HG03432 (cell line): ENCODE measurements at regions not wholly inside any gene's neighbourhood (a gene's known extent, or its start where the extent isn't known, plus 50 kb on each side); places are given as distances from the start of the nearest gene placed in this dataset.

ENCODE experiments used
- ATAC-seq: cut with Tn5 transposase; IDR thresholded peaks from one replicate; pipeline ENCODE4 v1.9.1; 2021; ENCODE audit warnings: mild to moderate bottlenecking, moderate library complexity; ENCODE audit not compliant: unreplicated experiment

- no peak for ATAC-seq
These were observed 157.9 kb upstream of the ZMIZ1 start for GRCh38 chr10:78910886-78911285.

GRCh38 chr10:78911533-78912340 lies 157.0 kb upstream of the ZMIZ1 start:
- ATAC-seq: no peak

- no peak for ATAC-seq
These were observed 156.2 kb upstream of the ZMIZ1 start for GRCh38 chr10:78912361-78913218.

- ATAC-seq: no peak
These were observed 155.3 kb upstream of the ZMIZ1 start for GRCh38 chr10:78913219-78914059.

- no peak for ATAC-seq
These were observed 154.7 kb upstream of the ZMIZ1 start for GRCh38 chr10:78914060-78914378.

- no peak for ATAC-seq
These were observed 154.1 kb upstream of the ZMIZ1 start for GRCh38 chr10:78914502-78915189.

- ATAC-seq: no peak
These were observed 153.6 kb upstream of the ZMIZ1 start for GRCh38 chr10:78915190-78915518.

GRCh38 chr10:78916227-78916626 lies 152.5 kb upstream of the ZMIZ1 start:
- no peak for ATAC-seq

GRCh38 chr10:78919181-78919966 lies 149.4 kb upstream of the ZMIZ1 start:
- ATAC-seq: no peak

- ATAC-seq: no peak
These were observed 148.8 kb upstream of the ZMIZ1 start for GRCh38 chr10:78920011-78920410.

GRCh38 chr10:78921895-78922294 lies 146.9 kb upstream of the ZMIZ1 start:
- ATAC-seq: no peak

- no peak for ATAC-seq
These were observed 145.0 kb upstream of the ZMIZ1 start for GRCh38 chr10:78923647-78924318.

- no peak for ATAC-seq
These were observed 144.3 kb upstream of the ZMIZ1 start for GRCh38 chr10:78924319-78925003.

GRCh38 chr10:78925275-78925674 lies 143.5 kb upstream of the ZMIZ1 start:
- ATAC-seq: no peak

GRCh38 chr10:78925800-78926319 lies 142.9 kb upstream of the ZMIZ1 start:
- ATAC-seq: no peak

- no peak for ATAC-seq
These were observed 141.3 kb upstream of the ZMIZ1 start for GRCh38 chr10:78927257-78927995.

GRCh38 chr10:78928330-78928729 lies 140.4 kb upstream of the ZMIZ1 start:
- no peak for ATAC-seq

- ATAC-seq: no peak
These were observed 139.2 kb upstream of the ZMIZ1 start for GRCh38 chr10:78929541-78929940.
